Skin of body (tissue), 1 donor: ENCODE measurements at regions not wholly inside any gene's neighbourhood (a gene's known extent, or its start where the extent isn't known, plus 50 kb on each side); places are given as distances from the start of the nearest gene placed in this dataset.

Experiments
- DNase-seq: peaks from one replicate; lab custom pipeline; 2025; lab: John Stamatoyannopoulos, UW

- DNase-seq = no peak
These were observed 289.2 kb downstream of the FGF9 start for GRCh38 chr13:21960108-21960507.

- no peak for DNase-seq
These were observed 293.8 kb downstream of the FGF9 start for GRCh38 chr13:21964686-21965085.

- no peak for DNase-seq
These were observed 294.2 kb downstream of the FGF9 start for GRCh38 chr13:21965095-21965494.

GRCh38 chr13:21966014-21966413 is 295.1 kb downstream of the FGF9 start:
- no peak for DNase-seq

- no peak for DNase-seq
These were observed 297.0 kb downstream of the FGF9 start for GRCh38 chr13:21967871-21968270.

GRCh38 chr13:21970172-21970571 is 299.3 kb downstream of the FGF9 start:
- DNase-seq = no peak

- no peak for DNase-seq
These were observed 300.0 kb downstream of the FGF9 start for GRCh38 chr13:21970918-21971317.

- DNase-seq = peak; percentile 96
These were observed 301.1 kb downstream of the FGF9 start for GRCh38 chr13:21971662-21972621.

GRCh38 chr13:21973437-21974125 is 302.7 kb downstream of the FGF9 start:
- no peak for DNase-seq

GRCh38 chr13:21974741-21975140 is 303.9 kb downstream of the FGF9 start:
- DNase-seq = no peak

GRCh38 chr13:21976159-21976558 is 305.3 kb downstream of the FGF9 start:
- no peak for DNase-seq

GRCh38 chr13:21979161-21979806 is 308.4 kb downstream of the FGF9 start:
- DNase-seq = no peak

- no peak for DNase-seq
These were observed 309.2 kb downstream of the FGF9 start for GRCh38 chr13:21980049-21980448.

- no peak for DNase-seq
These were observed 313.3 kb downstream of the FGF9 start for GRCh38 chr13:21984156-21984555.

- DNase-seq = no peak
These were observed 315.7 kb downstream of the FGF9 start for GRCh38 chr13:21986602-21987001.

GRCh38 chr13:21987793-21988192 is 316.9 kb downstream of the FGF9 start:
- DNase-seq = no peak

GRCh38 chr13:21988624-21989023 is 317.8 kb downstream of the FGF9 start:
- no peak for DNase-seq

- DNase-seq = no peak
These were observed 325.2 kb downstream of the FGF9 start for GRCh38 chr13:21996049-21996448.

- no peak for DNase-seq
These were observed 326.9 kb downstream of the FGF9 start for GRCh38 chr13:21997726-21998125.

- DNase-seq = no peak
These were observed 327.6 kb downstream of the FGF9 start for GRCh38 chr13:21998279-21998990.

- no peak for DNase-seq
These were observed 328.8 kb downstream of the FGF9 start for GRCh38 chr13:21999666-22000065.
